HG02870 (cell line): ENCODE measurements at regions not wholly inside any gene's neighbourhood (a gene's known extent, or its start where the extent isn't known, plus 50 kb on each side); places are given as distances from the start of the nearest gene placed in this dataset.
A peak's percentile ranks its signal among the peaks of the same experiment; 100 is the strongest.

Experiments used
- ATAC-seq: cut with Tn5 transposase; IDR thresholded peaks from one replicate; pipeline ENCODE4 v1.9.1; 2021; ENCODE audit warnings: mild to moderate bottlenecking, moderate library complexity; ENCODE audit not compliant: unreplicated experiment

DNA sequence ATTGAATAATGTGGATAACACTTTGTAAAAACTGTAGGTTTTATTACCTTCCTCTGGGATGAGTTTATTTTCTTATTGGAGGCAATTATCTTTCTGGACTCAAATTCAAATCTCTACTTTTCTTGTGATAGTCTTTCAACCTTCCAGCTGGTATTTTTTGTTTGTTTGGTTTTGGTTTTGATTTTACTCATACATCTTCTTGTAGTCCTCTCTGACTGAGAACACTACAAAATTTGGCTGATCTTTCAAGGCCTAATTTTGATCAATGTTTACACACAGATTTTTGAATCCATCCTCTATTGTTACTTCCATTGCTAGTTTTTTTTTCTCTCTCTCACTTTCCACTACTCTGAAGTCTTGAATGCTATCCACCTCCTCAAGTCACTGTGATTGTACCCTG is 303.8 kb upstream of the NECTIN3 start:
- no peak for ATAC-seq

- ATAC-seq, result no peak
Observed at GRCh38 chr3:110773413-110773954, 298.1 kb upstream of the NECTIN3 start.

GRCh38 chr3:110774496-110775265 is 296.9 kb upstream of the NECTIN3 start:
- ATAC-seq, result no peak

GRCh38 chr3:110779581-110779980 is 292.0 kb upstream of the NECTIN3 start:
- ATAC-seq, result no peak

DNA sequence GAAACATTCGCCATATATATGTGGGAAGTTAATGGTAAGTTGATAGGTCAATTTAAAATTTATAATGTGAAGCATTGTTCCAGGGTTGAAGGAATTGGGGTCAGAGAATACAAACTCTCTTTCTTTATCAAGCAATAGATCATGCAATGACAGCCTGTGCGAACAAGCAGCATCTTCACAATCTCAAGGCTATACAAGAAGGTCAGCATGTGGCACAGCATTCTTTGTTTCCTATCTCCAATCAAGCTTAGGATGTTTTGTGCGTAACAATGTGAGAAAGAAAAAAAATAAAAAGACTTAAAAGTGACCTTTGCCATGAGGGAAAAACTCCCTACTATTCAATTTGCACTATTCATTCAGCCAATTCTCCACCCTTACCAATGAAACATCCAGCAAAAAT is 288.1 kb upstream of the NECTIN3 start:
- no peak for ATAC-seq

DNA sequence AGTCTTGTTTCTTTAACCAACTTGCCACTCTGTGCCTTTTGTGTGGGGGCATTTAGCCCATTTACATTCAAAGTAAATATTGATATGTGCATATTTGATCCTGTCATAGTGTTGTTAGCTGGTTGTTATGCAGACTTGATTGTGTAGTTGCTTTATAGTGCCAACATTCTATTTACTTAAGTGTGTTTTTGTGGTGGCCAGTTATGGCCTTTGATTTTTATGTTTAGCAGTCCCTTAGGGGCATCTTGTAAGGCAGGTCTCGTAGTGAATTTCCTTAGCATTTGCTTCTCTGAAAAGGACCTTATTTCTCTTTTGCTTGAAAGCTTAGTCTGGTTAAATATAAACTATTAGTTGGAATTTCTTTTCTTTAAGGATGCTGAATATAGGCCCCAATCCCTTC is 282.8 kb upstream of the NECTIN3 start:
- no peak for ATAC-seq

DNA sequence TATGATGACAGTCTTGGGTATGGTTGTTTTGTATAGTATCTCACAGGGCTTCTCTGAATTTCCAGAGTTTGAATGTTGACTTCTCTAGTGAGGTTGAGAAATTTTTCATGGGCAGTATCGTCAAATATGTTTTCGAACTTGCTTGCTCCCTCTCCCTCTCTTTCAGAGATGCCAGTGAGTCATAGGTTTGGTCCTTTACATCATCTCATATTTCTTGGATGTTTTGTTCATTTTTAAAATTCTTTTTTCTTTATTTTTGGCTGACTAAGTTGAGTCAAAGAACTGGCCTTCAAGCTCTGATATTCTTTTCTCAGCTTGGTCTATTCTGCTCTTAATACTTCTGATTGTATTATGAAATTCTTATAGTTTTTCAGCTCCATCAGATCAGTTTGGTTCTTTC is 282.3 kb upstream of the NECTIN3 start:
- ATAC-seq, result no peak

- no peak for ATAC-seq
Observed at GRCh38 chr3:110790631-110791030, 281.0 kb upstream of the NECTIN3 start.

GRCh38 chr3:110791995-110792686 is 279.5 kb upstream of the NECTIN3 start:
- no peak for ATAC-seq

- ATAC-seq, result no peak
Observed at GRCh38 chr3:110793611-110794010, 278.0 kb upstream of the NECTIN3 start.

DNA sequence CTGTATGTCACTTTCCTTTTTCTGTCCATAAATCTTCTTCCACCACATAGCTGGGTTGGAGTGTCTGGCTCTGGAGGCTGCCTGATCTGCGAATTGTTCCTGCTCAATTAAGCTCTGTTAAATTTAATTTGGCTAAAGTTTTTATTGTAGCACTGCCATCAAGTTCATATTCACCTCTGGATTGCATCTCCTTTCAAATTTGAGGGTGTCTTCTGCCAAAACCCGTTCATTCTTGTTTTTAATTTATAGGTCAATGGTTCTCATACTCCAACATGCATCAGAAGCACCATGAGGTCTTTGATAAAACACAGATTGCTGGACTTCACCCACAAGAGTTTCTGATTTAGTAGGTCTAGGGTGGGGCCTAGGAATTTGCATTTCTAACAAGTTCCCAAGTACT is 276.5 kb upstream of the NECTIN3 start:
- ATAC-seq, result no peak

DNA sequence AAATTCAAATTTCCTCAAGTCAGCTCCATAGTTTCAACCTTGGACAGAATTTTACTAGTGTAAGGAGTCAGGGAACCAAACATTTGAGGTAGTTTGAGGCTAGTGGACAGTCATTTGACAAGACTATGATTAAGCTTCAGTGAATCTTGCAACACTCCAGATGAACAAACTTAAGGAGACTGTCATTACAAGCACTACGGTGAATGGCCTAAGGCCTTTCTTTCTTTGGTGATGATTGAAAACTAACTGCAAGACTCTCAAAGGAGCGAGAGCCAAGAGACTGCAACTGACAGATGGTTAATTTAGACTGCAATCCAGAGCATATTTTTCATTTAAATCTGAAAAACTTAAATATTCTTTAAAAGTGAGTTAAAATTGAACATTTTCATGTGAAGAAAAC is 272.3 kb upstream of the NECTIN3 start:
- no peak for ATAC-seq

DNA sequence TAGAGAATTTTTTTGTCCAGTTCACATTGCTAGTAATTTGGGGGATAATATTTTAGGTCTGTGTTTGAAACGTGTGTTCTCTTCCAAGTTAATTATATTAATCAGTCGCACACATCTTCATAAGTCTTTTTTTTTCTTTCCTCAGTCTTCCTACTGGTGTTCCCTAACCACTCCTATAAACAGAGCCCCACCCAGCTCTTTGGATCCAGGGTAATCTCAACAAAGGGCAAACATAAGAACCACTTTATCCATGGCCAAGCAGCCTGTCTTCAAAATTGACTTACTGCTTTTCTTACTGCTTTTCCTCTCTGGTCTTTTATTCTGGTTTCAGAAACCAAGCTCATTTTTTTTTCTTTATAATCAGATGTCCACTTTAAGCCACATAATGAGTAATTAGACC is 266.8 kb upstream of the NECTIN3 start:
- ATAC-seq, result no peak

DNA sequence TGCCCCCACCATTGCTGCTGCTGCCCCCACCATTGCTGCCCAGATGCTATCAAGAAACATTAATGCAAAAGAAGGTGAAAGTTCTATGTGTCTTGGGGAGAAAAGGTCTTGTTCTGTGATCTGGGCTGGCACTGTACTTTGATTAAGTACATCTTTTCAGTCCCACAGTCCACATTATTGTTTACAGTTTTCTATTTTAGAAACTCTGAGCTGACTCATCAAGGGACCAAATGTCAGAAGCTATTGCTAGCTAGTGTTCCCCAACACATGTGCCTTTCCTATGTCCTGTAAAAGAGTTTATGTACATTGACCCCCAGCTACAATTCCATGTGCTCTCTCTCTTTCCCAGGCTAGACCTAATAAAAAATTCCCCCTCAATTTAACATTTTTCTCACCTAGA is 264.7 kb upstream of the NECTIN3 start:
- no peak for ATAC-seq

DNA sequence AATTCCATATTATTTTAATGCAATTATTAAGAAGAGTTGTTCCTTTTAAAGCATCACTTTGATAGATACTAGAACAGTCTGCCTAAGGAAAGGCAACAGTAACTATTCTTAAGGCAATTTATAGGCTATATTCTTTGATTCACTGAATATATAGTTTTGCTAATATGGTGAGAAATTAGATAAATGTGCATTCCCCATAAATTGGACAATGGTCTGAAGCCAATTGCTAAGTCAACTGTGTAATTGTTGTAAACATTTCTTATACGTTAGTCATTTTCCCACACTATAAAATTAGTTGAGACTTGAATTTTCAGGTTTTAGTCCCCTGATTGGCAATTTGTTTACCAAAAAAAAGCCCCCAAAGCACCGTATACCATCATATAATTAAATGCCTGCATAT is 263.0 kb upstream of the NECTIN3 start:
- no peak for ATAC-seq

GRCh38 chr3:110810356-110810755 is 261.3 kb upstream of the NECTIN3 start:
- ATAC-seq, result no peak

DNA sequence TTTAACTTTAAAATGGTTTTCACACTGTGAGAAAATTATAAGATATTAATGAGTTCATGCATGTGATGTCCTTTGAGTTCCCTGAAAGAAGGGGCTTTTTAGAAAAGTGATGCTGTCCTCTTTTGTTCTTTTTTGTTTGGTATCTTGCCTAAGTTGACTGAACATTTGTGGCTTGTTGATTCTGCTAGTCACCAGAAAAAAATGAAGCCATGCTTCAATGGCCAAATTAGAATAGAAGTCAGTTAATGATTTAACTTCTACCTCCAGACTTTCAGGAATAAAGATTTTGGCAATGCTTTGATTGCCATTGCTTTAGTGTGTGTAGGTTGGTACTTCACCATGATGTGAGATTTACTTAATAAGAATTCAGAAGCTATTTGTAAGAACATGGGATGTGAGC is 260.6 kb upstream of the NECTIN3 start:
- ATAC-seq, result no peak

DNA sequence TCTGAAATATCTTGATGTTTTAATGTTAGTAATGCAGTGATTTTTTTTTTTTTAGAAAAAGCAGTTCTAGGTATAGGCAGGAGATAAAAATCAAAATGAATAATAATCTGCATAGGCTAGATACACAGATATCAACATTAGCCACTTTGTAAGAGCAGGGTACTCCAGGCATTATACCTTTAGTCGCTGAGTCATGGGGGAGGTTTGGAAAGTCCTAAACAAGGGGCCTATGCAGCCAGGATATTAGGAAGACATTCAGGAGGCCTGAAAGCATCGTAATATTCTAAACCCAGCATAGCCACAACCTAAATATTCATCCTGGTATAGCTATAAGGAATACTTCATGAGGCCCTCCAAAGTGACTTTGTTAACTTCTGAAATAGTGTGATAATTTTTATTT is 258.1 kb upstream of the NECTIN3 start:
- ATAC-seq, result no peak

GRCh38 chr3:110814170-110815007 is 257.2 kb upstream of the NECTIN3 start:
- ATAC-seq, result peak; percentile 92

- no peak for ATAC-seq
Observed at GRCh38 chr3:110815008-110815583, 256.5 kb upstream of the NECTIN3 start.

- ATAC-seq, result no peak
Observed at GRCh38 chr3:110816008-110816407, 255.6 kb upstream of the NECTIN3 start.
